H1 (cell line): ENCODE measurements at regions not wholly inside any gene's neighbourhood (a gene's known extent, or its start where the extent isn't known, plus 50 kb on each side); places are given as distances from the start of the nearest gene placed in this dataset.

Experiments
- CTCF ChIA-PET: fragments of 300-600 bp; sonication (Branson Sonifier 250); formaldehyde crosslinking; loops from one replicate; lab custom pipeline; 2021; ENCODE audit not compliant: partially characterized antibody; lab: Charles Lee
- POLR2A ChIA-PET: fragments of 300-600 bp; sonication (Branson Sonifier 250); formaldehyde crosslinking; loops from one replicate; lab custom pipeline; 2021; ENCODE audit warnings: inconsistent platforms; ENCODE audit not compliant: partially characterized antibody; lab: Charles Lee
- DNase-seq, 2 experiments: peaks; one replicate each; pipeline versions ENCODE4 v3.0.0 to v3.0.0-alpha.2; 2010 to 2022; ENCODE audit warnings: low spot score in 2 of 2, low read depth in 1 of 2, mixed read lengths in 1 of 2
- FAIRE-seq: peaks from 2 replicates; lab custom pipeline; 2011; peaks lifted over from hg19 to GRCh38; lab: Jason Lieb, UNC
- H2AFZ ChIP-seq: 2 replicates; pipeline ENCODE4 v1.8.1; 2012; ENCODE audit warnings: low read length, inconsistent platforms
- H2AK5ac ChIP-seq: 2 replicates; pipeline ENCODE4 v1.6.1; 2013; ENCODE audit warnings: low read depth, low read length
- H2BK120ac ChIP-seq: replicated peaks from 2 replicates; pipeline ENCODE3; 2013; ENCODE audit warnings: low read depth, low read length, inconsistent platforms
- H2BK12ac ChIP-seq: 2 replicates; pipeline ENCODE4 v1.6.1; 2013; ENCODE audit warnings: low read depth, low read length
- H2BK15ac ChIP-seq: 2 replicates; pipeline ENCODE4 v1.6.1; 2013; ENCODE audit warnings: low read length
- H2BK20ac ChIP-seq: 2 replicates; pipeline ENCODE4 v1.6.1; 2013; ENCODE audit warnings: low read length
- H2BK5ac ChIP-seq: 2 replicates; pipeline ENCODE4 v1.6.1; 2013; ENCODE audit warnings: low read depth, low read length
- H3K14ac ChIP-seq: 2 replicates; pipeline ENCODE4 v1.6.1; 2013; ENCODE audit warnings: inconsistent platforms; ENCODE audit not compliant: insufficient read length
- H3K18ac ChIP-seq: 2 replicates; pipeline ENCODE4 v1.6.1; 2013; ENCODE audit warnings: low read length; ENCODE audit errors: extremely low read depth
- H3K23ac ChIP-seq: 2 replicates; pipeline ENCODE4 v1.6.1; 2013; ENCODE audit warnings: inconsistent platforms; ENCODE audit not compliant: insufficient read length
- H3K23me2 ChIP-seq: 2 replicates; pipeline ENCODE4 v1.6.1; 2013; ENCODE audit warnings: low read depth, low read length
- H3K27ac ChIP-seq: 2 replicates; pipeline ENCODE4 v1.6.1; 2011; ENCODE audit warnings: low read depth, low read length, inconsistent platforms
- H3K27me3 ChIP-seq, 4 experiments: replicated peaks in 1 of 4; 1 replicate in 1 of 4; 2 replicates in 3 of 4; pipeline versions ENCODE4 v1.6.1 to v1.8.1; 2011 to 2013; ENCODE audit warnings: low read length in 3 of 4, mild to moderate bottlenecking in 3 of 4, inconsistent platforms in 2 of 4, mixed read lengths in 2 of 4, moderate library complexity in 1 of 4; ENCODE audit not compliant: control insufficient read depth in 3 of 4, insufficient read depth in 3 of 4; ENCODE audit errors: extremely low read depth in 1 of 4
- H3K36me3 ChIP-seq, 4 experiments: 2 replicates each; pipeline versions ENCODE4 v1.6.1 to v1.8.1; 2011 to 2013; ENCODE audit warnings: mild to moderate bottlenecking in 4 of 4, low read length in 3 of 4, moderate library complexity in 2 of 4, control low read depth in 1 of 4, inconsistent platforms in 1 of 4; ENCODE audit not compliant: insufficient read depth in 4 of 4, control insufficient read depth in 2 of 4
- H3K4ac ChIP-seq: replicated peaks from 2 replicates; pipeline ENCODE3; 2013; ENCODE audit warnings: low read length, low read depth, mixed read lengths, inconsistent platforms; ENCODE audit not compliant: insufficient read length
- H3K4me1 ChIP-seq, 4 experiments: replicated peaks in 1 of 4; 1 replicate in 1 of 4; 2 replicates in 3 of 4; pipeline versions ENCODE4 v1.6.1 to v1.8.1; 2011 to 2013; ENCODE audit warnings: low read length in 3 of 4, inconsistent platforms in 2 of 4, mixed read lengths in 1 of 4; ENCODE audit not compliant: insufficient read depth in 4 of 4, control insufficient read depth in 3 of 4
- H3K4me2 ChIP-seq, 2 experiments: 2 replicates each; pipeline versions ENCODE4 v1.6.1 to v1.8.1; 2011 to 2013; ENCODE audit warnings: low read depth in 2 of 2, low read length in 2 of 2, control low read depth in 1 of 2, inconsistent platforms in 1 of 2, mild to moderate bottlenecking in 1 of 2; ENCODE audit not compliant: insufficient read depth in 1 of 2
- H3K4me3 ChIP-seq, 4 experiments: fragments of 200-600, 300-600 bp in 1 of 4; sonication (generic), shearing (Covaris generic), sonication (Bioruptor Twin) in 1 of 4; 2 replicates each; pipeline versions ENCODE4 v1.5.1 to v1.8.1; 2011 to 2016; ENCODE audit warnings: low read length in 4 of 4, low read depth in 3 of 4, control low read depth in 2 of 4, inconsistent platforms in 2 of 4, mild to moderate bottlenecking in 2 of 4, mixed read lengths in 1 of 4, moderate library complexity in 1 of 4; ENCODE audit not compliant: insufficient read depth in 2 of 4; ENCODE audit errors: extremely low read depth in 1 of 4
- H3K56ac ChIP-seq: replicated peaks from 2 replicates; pipeline ENCODE3; 2013; ENCODE audit warnings: low read depth, mild to moderate bottlenecking, mixed read lengths, low read length, inconsistent platforms; ENCODE audit not compliant: insufficient read length
- H3K79me1 ChIP-seq: 2 replicates; pipeline ENCODE4 v1.6.1; 2013; ENCODE audit warnings: low read depth, low read length, control low read depth
- H3K79me2 ChIP-seq, 2 experiments: 2 replicates each; pipeline versions ENCODE4 v1.6.1 to v1.8.1; 2012 to 2013; ENCODE audit warnings: low read length in 2 of 2, mild to moderate bottlenecking in 2 of 2, inconsistent platforms in 1 of 2; ENCODE audit not compliant: insufficient read depth in 2 of 2, control insufficient read depth in 1 of 2
- H3K9ac ChIP-seq, 4 experiments: replicated peaks in 1 of 4; 1 replicate in 1 of 4; 2 replicates in 3 of 4; pipeline versions ENCODE4 v1.6.1 to v1.8.1; 2011 to 2013; ENCODE audit warnings: low read depth in 3 of 4, low read length in 3 of 4, control low read depth in 2 of 4, mild to moderate bottlenecking in 2 of 4, moderate library complexity in 2 of 4, inconsistent platforms in 1 of 4; ENCODE audit errors: extremely low read depth in 1 of 4
- H3K9me3 ChIP-seq, 2 experiments: 2 replicates each; pipeline versions ENCODE4 v1.6.1 to v1.8.1; 2012 to 2013; ENCODE audit warnings: mild to moderate bottlenecking in 2 of 2, moderate library complexity in 2 of 2, control low read depth in 1 of 2, inconsistent platforms in 1 of 2, low read depth in 1 of 2, low read length in 1 of 2, mixed read lengths in 1 of 2; ENCODE audit not compliant: insufficient read depth in 2 of 2
- H4K20me1 ChIP-seq, 2 experiments: replicated peaks in 1 of 2; 2 replicates each; pipeline versions ENCODE3 to v1.8.1; 2011 to 2013; ENCODE audit warnings: inconsistent platforms in 2 of 2, low read length in 2 of 2, mild to moderate bottlenecking in 1 of 2; ENCODE audit not compliant: insufficient read depth in 2 of 2, control insufficient read depth in 1 of 2
- H4K5ac ChIP-seq: 2 replicates; pipeline ENCODE4 v1.6.1; 2013; ENCODE audit warnings: low read length, low read depth, mixed read lengths, inconsistent platforms; ENCODE audit not compliant: insufficient read length
- H4K8ac ChIP-seq: 2 replicates; pipeline ENCODE4 v1.8.0; 2013; ENCODE audit warnings: mild to moderate bottlenecking, moderate library complexity, low read length, inconsistent platforms; ENCODE audit not compliant: insufficient read depth; ENCODE audit errors: extremely low read depth
- H4K91ac ChIP-seq: replicated peaks from 2 replicates; pipeline ENCODE3; 2013; ENCODE audit warnings: low read length, mixed read lengths, inconsistent platforms; ENCODE audit not compliant: insufficient read length
- CHD2 ChIP-seq: IDR thresholded peaks from 2 replicates; pipeline ENCODE4 v1.6.1; 2012; ENCODE audit warnings: low read length, improper control_type of control experiment
- HDAC2 ChIP-seq, 2 experiments: fragments of 300-600 bp in 1 of 2; sonication (generic) in 1 of 2; IDR thresholded peaks; 2 replicates each; pipeline ENCODE4 v1.6.1; 2011 to 2012; ENCODE audit warnings: low read depth in 2 of 2, low read length in 2 of 2, mild to moderate bottlenecking in 2 of 2, moderate library complexity in 2 of 2, borderline replicate concordance in 1 of 2, inconsistent platforms in 1 of 2
- KDM5A ChIP-seq: fragments of 200-600 bp; IDR thresholded peaks from 2 replicates; pipeline ENCODE4 v1.7.1; 2012; ENCODE audit warnings: mild to moderate bottlenecking, low read length, inconsistent platforms, mixed read lengths
- NANOG ChIP-seq: IDR thresholded peaks from 2 replicates; pipeline ENCODE4 v1.6.1; 2011; ENCODE audit warnings: low read length, low read depth, mild to moderate bottlenecking, inconsistent platforms; ENCODE audit not compliant: insufficient read depth, poor library complexity, severe bottlenecking
- RBBP5 ChIP-seq: IDR thresholded peaks from 2 replicates; pipeline ENCODE4 v1.7.1; 2012; ENCODE audit warnings: low read depth, mild to moderate bottlenecking, inconsistent platforms, low read length, moderate library complexity, borderline replicate concordance
- RNF2 ChIP-seq: fragments of 200-900, 300-1000 bp; sonication (generic); IDR thresholded peaks from 2 replicates; pipeline ENCODE4 v1.7.1; 2016; ENCODE audit warnings: borderline replicate concordance, low read depth, mild to moderate bottlenecking, antibody characterized with exemption, low read length; ENCODE audit not compliant: poor library complexity, severe bottlenecking; ENCODE audit errors: missing control alignments
- SP2 ChIP-seq: IDR thresholded peaks from 2 replicates; pipeline ENCODE4 v1.6.1; 2012; ENCODE audit warnings: mild to moderate bottlenecking, low read length, inconsistent platforms
- SUZ12 ChIP-seq: fragments of 200-600 bp; sonication (generic); IDR thresholded peaks from 2 replicates; pipeline ENCODE4 v1.6.1; 2012; ENCODE audit warnings: mild to moderate bottlenecking, inconsistent platforms, low read length, moderate library complexity, mixed read lengths
- ZNF274 ChIP-seq: IDR thresholded peaks from 2 replicates; pipeline ENCODE4 v1.7.0; 2012; ENCODE audit warnings: low read length, borderline replicate concordance; ENCODE audit errors: extremely low read depth

GRCh38 chr21:38202811-38203210 is 54.0 kb upstream of the KCNJ15 start:
- H3K4ac ChIP-seq = no peak overlapping the region
- no peak overlapping the region for H3K23ac ChIP-seq
- no peaks in the 10 kb centered on the region for H3K23me2 ChIP-seq
- H2AK5ac ChIP-seq = no peak overlapping the region
- ChIA-PET POLR2A (no interaction called here), CTCF (interaction anchor here (1.9 to 3.3 kb wide), 3 partner anchors 17 to 154 kb away, joined by 5 to 14 read pairs (median 9); no protein-coding TSS in a partner anchor)
- no peaks in the 10 kb centered on the region for H3K79me2 ChIP-seq
- FAIRE-seq (no peak), DNase-seq (no peak)
- no peak overlapping the region for H2BK12ac ChIP-seq
- no peak overlapping the region for H3K56ac ChIP-seq
- no peak overlapping the region for H3K27ac ChIP-seq
- H3K14ac ChIP-seq = no peak overlapping the region
- 0 out of 2 replicates have a peak overlapping the region, but pooled peaks have one; percentile 18 for H2BK20ac ChIP-seq
- H2BK15ac ChIP-seq = no peak overlapping the region
- H3K36me3 ChIP-seq = no peaks in the 10 kb centered on the region; a peak in 2 of 8 replicates
- no peak overlapping the region for H4K5ac ChIP-seq
- H3K27me3 ChIP-seq = no peaks in the 10 kb centered on the region
- no peaks in the 10 kb centered on the region for H3K4me1 ChIP-seq
- H4K8ac ChIP-seq = no peak overlapping the region
- H3K79me1 ChIP-seq = no peaks in the 10 kb centered on the region
- no peaks in the 10 kb centered on the region for H4K20me1 ChIP-seq
- H3K9me3 ChIP-seq = peaks cover 0 to 4% of the 10 kb centered on the region in 2 experiments; a peak in 1 of 4 replicates
- no peak overlapping the region for H4K91ac ChIP-seq
- no peak overlapping the region for H2BK120ac ChIP-seq
- H2AFZ ChIP-seq = no peak overlapping the region
- no peak overlapping the region for H3K4me3 ChIP-seq
- H2BK5ac ChIP-seq = no peak overlapping the region
- no peak overlapping the region for H3K9ac ChIP-seq
- no peak overlapping the region for H3K4me2 ChIP-seq
- no peak overlapping the region for H3K18ac ChIP-seq
- no peak for TF ChIP-seq SP2
- no peak for TF ChIP-seq CHD2
- no peak for TF ChIP-seq SUZ12
- TF ChIP-seq KDM5A = no peak
- TF ChIP-seq RNF2 = no peak
- no peak for TF ChIP-seq ZNF274
- no peak for TF ChIP-seq NANOG
- TF ChIP-seq RBBP5 = no peak
- no peak for TF ChIP-seq HDAC2 (IDR thresholded peaks at IDR 0.05; ENCODE audit: borderline replicate concordance in 1 of 2, low read depth in 2 of 2, low read length in 2 of 2)
